K562 (cell line): ENCODE measurements at regions not wholly inside any gene's neighbourhood (a gene's known extent, or its start where the extent isn't known, plus 50 kb on each side); places are given as distances from the start of the nearest gene placed in this dataset.

Experiments used
- ATAC-seq: fragments of 200-7000 bp; cut with Tn5 transposase; 3 replicates; pipeline ENCODE4 v1.9.1; 2020; ENCODE audit warnings: moderate library complexity
- BruUV-seq: library from RNA; stranded (reverse); fragments of 400-500 nt; replicated peaks from 2 replicates; lab custom pipeline; 2021; lab: Mats Ljungman, UMichigan
- CTCF ChIA-PET: fragments of 300-600 bp; formaldehyde crosslinking; extraction: SDS; loops from one replicate; lab custom pipeline; 2021; ENCODE audit warnings: low intra/inter-chr PET ratio; lab: Yijun Ruan, JAX
- POLR2A ChIA-PET: fragments of 300-600, 350-650 bp; sonication (Branson Sonifier 250); formaldehyde crosslinking; extraction: SDS; loops from one replicate; lab custom pipeline; 2021; ENCODE audit warnings: antibody characterized with exemption, inconsistent platforms; lab: Yijun Ruan, JAX
- DNase-seq, 4 experiments: peaks; one replicate each; pipeline versions ENCODE4 v3.0.0 to v3.0.0-alpha.2; 2011 to 2018; ENCODE audit warnings: low spot score in 3 of 4, mixed read lengths in 3 of 4; ENCODE audit errors: extremely low read depth in 1 of 4
- FAIRE-seq: peaks from 2 replicates; lab custom pipeline; 2011; peaks lifted over from hg19 to GRCh38; lab: Jason Lieb, UNC
- H2AFZ ChIP-seq: 2 replicates; pipeline ENCODE4 v1.6.0; 2011; ENCODE audit warnings: low read depth, low read length, control low read depth, inconsistent platforms
- H3K27ac ChIP-seq: fragments of 200-600 bp; 3 replicates; pipeline ENCODE4 v1.8.0; 2011; ENCODE audit warnings: low read depth, mild to moderate bottlenecking, control low read depth, inconsistent platforms, low read length, moderate library complexity, mixed read lengths; ENCODE audit errors: extremely low read depth
- H3K27me3 ChIP-seq, 2 experiments: fragments of 300-600 bp in 1 of 2; 2 replicates in 1 of 2; 3 replicates in 1 of 2; pipeline versions ENCODE4 v1.6.0 to v1.8.0; 2011; ENCODE audit warnings: inconsistent platforms in 2 of 2, low read length in 2 of 2, mild to moderate bottlenecking in 1 of 2, mixed read lengths in 1 of 2, moderate library complexity in 1 of 2; ENCODE audit not compliant: control insufficient read depth in 2 of 2, insufficient read depth in 2 of 2
- H3K36me3 ChIP-seq: fragments of 300-600 bp; 3 replicates; pipeline ENCODE4 v1.8.0; 2011; ENCODE audit warnings: mild to moderate bottlenecking, low read length, inconsistent platforms; ENCODE audit not compliant: control insufficient read depth, insufficient read depth
- H3K4me1 ChIP-seq, 2 experiments: fragments of 200-600 bp in 1 of 2; replicated peaks in 1 of 2; 2 replicates in 1 of 2; 3 replicates in 1 of 2; pipeline versions ENCODE4 v1.5.1 to v1.8.0; 2011; ENCODE audit warnings: inconsistent platforms in 2 of 2, low read length in 2 of 2, mild to moderate bottlenecking in 1 of 2, mixed read lengths in 1 of 2, moderate library complexity in 1 of 2; ENCODE audit not compliant: control insufficient read depth in 2 of 2, insufficient read depth in 2 of 2
- H3K4me2 ChIP-seq: 2 replicates; pipeline ENCODE4 v1.6.1; 2011; ENCODE audit warnings: low read length, control low read depth, inconsistent platforms, mixed read lengths; ENCODE audit not compliant: insufficient read depth
- H3K4me3 ChIP-seq: fragments of 200-600 bp; sonication (generic), shearing (Covaris generic); 2 replicates; pipeline ENCODE4 v1.5.1; 2016; ENCODE audit warnings: control low read depth, inconsistent platforms
- H3K79me2 ChIP-seq: fragments of 200-600 bp; 3 replicates; pipeline ENCODE4 v1.8.0; 2011; ENCODE audit warnings: low read length, inconsistent platforms; ENCODE audit not compliant: control insufficient read depth, insufficient read depth
- H3K9ac ChIP-seq, 2 experiments: 2 replicates each; pipeline versions ENCODE4 v1.6.0 to v1.6.1; 2011; ENCODE audit warnings: low read depth in 2 of 2, low read length in 2 of 2, control low read depth in 1 of 2, inconsistent platforms in 1 of 2, mild to moderate bottlenecking in 1 of 2, mixed read lengths in 1 of 2; ENCODE audit not compliant: insufficient read depth in 1 of 2
- H3K9me1 ChIP-seq: one replicate; pipeline ENCODE4 v1.6.0; 2011; ENCODE audit warnings: inconsistent platforms, mild to moderate bottlenecking, low read length, moderate library complexity; ENCODE audit not compliant: control insufficient read depth, insufficient read depth
- H3K9me3 ChIP-seq: replicated peaks from 2 replicates; pipeline ENCODE4 v1.5.1; 2011; ENCODE audit warnings: low read depth, low read length, inconsistent platforms; ENCODE audit not compliant: control insufficient read depth, insufficient read depth
- H4K20me1 ChIP-seq: replicated peaks from 2 replicates; pipeline ENCODE4 v1.6.1; 2011; ENCODE audit warnings: low read length, inconsistent platforms, mixed read lengths; ENCODE audit not compliant: control insufficient read depth, insufficient read depth
- ARID1B ChIP-seq: fragments of 450-650 bp; IDR thresholded peaks from 2 replicates; pipeline ENCODE4 v1.6.1; 2016; ENCODE audit warnings: antibody characterized with exemption, mild to moderate bottlenecking, inconsistent platforms
- FOSL1 ChIP-seq: fragments of 200-800 bp; sonication (Bioruptor generic); conservative IDR thresholded peaks from 2 replicates; pipeline ENCODE4 v1.6.1; 2016; ENCODE audit warnings: missing genetic modification characterization, missing compliant biosample characterization
- MCM2 ChIP-seq: fragments of 450-650 bp; IDR thresholded peaks from 2 replicates; pipeline ENCODE4 v1.6.1; 2017; ENCODE audit warnings: low read depth, mild to moderate bottlenecking
- NBN ChIP-seq: fragments of 450-650 bp; IDR thresholded peaks from 2 replicates; pipeline ENCODE4 v1.6.1; 2016; ENCODE audit warnings: low read depth, mild to moderate bottlenecking
- POLR2AphosphoS2 ChIP-seq: IDR thresholded peaks from 2 replicates; pipeline ENCODE4 v1.6.1; 2012; ENCODE audit warnings: low read length, improper control_type of control experiment
- PRPF4 ChIP-seq: fragments of 200-400 bp; formaldehyde crosslinking; IDR thresholded peaks from one replicate; pipeline ENCODE4 v1.6.1; 2017; ENCODE audit warnings: low read length, low read depth, mild to moderate bottlenecking; ENCODE audit not compliant: insufficient read depth, poor library complexity, severe bottlenecking
- SRSF7 ChIP-seq: fragments of 200-400 bp; formaldehyde crosslinking; optimal IDR thresholded peaks from 2 replicates; pipeline ENCODE3; 2017; ENCODE audit warnings: mild to moderate bottlenecking, low read depth, low read length
- ZFP36 ChIP-seq: fragments of 150-350 bp; IDR thresholded peaks from 2 replicates; pipeline ENCODE4 v1.6.1; 2018; ENCODE audit warnings: low read length, low read depth; ENCODE audit not compliant: partially characterized antibody
- ZNF174 ChIP-seq: fragments of 250-450 bp; sonication (Bioruptor Pico); IDR thresholded peaks from 2 replicates; pipeline ENCODE4 v1.4.0; 2020; ENCODE audit warnings: mild to moderate bottlenecking
- ZNF75A ChIP-seq: fragments of 450-650 bp; formaldehyde crosslinking; IDR thresholded peaks from 2 replicates; pipeline ENCODE4 v1.4.0; 2020; ENCODE audit warnings: mild to moderate bottlenecking
- WGBS: fragments of 100-300 bp; shearing (Covaris generic); methylation state at CpG from one replicate; pipeline ENCODE4 v1.1.6; 2016; ENCODE audit warnings: low coverage, mixed read lengths; ENCODE audit not compliant: insufficient coverage; ENCODE audit errors: missing lambda C conversion rate; 5-methylcytosine and 5-hydroxymethylcytosine counted together
- in situ Hi-C: fragments of 300-500 bp; cut with MboI; formaldehyde crosslinking; loops from 4 replicates; pipeline ENCODE4 v1.15.0; 2018; ENCODE audit warnings: inconsistent platforms, mixed read lengths
- intact Hi-C: fragments of 100-400 bp; cut with micrococcal nuclease; formaldehyde crosslinking; loops from 2 replicates; pipeline ENCODE4 v1.14.2; 2022
- TF ChIP-seq, protein P1 (sequence below): conservative IDR thresholded peaks from 2 replicates; pipeline ENCODE4 v1.6.1; 2011; ENCODE audit warnings: low read depth, mild to moderate bottlenecking, low read length; ENCODE audit not compliant: control insufficient read depth

DNA sequence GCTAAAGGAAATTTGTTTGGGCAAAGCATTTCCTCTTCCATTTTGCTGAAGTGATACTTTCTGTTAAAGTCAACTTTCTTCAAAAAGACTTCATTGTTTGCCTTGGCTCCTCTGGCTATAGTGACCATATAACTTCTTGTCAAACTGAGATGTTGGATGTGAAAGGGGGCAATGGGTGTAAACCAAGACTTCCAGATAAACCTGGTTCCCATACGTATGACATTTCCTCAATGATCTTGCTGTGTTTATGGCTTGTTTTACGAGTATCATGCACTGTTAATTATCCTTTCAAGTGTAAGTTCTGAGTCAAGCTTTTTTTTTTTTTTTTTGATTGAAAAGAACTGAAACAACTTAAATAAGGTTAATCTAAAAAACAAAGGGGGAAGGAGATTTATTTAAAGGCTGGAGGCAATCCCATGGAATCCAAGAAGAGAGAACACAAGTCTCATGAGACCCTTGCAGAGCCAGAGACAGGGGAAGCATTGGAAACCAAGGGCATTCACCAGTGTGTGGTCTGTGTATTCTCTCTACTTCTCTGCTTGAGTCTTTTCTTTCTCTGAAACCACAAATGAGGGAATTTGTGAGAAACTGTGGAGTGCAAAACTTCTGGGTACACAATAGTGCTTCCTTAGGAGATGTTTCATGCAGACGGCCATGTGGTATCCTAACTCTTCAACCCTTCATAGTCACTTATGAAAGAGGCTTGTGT lies 335.3 kb downstream of the RAB3C start:
- Histone ChIP-seq H3K4me2 (no peak overlapping the region), H3K9me1 (no peaks in the 10 kb centered on the region), H3K27me3 (no peaks in the 10 kb centered on the region), H4K20me1 (no peaks in the 10 kb centered on the region), H2AFZ (no peak overlapping the region), H3K4me1 (no peaks in the 10 kb centered on the region), H3K9me3 (no peaks in the 10 kb centered on the region), H3K36me3 (no peaks in the 10 kb centered on the region), H3K4me3 (no peak overlapping the region), H3K9ac (no peak overlapping the region), H3K79me2 (no peaks in the 10 kb centered on the region), H3K27ac (no peak overlapping the region)
- no peak for FAIRE-seq
- DNase-seq = no peak
- ChIA-PET CTCF (interaction anchor here (0.7 kb wide), 1 partner anchor 37 kb away, joined by 6 read pairs; no protein-coding TSS in a partner anchor), POLR2A (no interaction called here)
- no peak for ATAC-seq
- intact Hi-C loops (no loop called here), in situ Hi-C loops (no loop called here)
- WGBS = 2% methylated on average over 3 of the region's 3 CpGs
- no peak for TF ChIP-seq ZFP36
- TF ChIP-seq POLR2AphosphoS2 = no peak
- TF ChIP-seq ZNF75A (CRISPR knock-in tag) = no peak
- TF ChIP-seq, protein P1, sequence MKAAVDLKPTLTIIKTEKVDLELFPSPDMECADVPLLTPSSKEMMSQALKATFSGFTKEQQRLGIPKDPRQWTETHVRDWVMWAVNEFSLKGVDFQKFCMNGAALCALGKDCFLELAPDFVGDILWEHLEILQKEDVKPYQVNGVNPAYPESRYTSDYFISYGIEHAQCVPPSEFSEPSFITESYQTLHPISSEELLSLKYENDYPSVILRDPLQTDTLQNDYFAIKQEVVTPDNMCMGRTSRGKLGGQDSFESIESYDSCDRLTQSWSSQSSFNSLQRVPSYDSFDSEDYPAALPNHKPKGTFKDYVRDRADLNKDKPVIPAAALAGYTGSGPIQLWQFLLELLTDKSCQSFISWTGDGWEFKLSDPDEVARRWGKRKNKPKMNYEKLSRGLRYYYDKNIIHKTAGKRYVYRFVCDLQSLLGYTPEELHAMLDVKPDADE = no peak
- no peak for TF ChIP-seq NBN
- TF ChIP-seq FOSL1 (tag) = no peak
- no peak for TF ChIP-seq ARID1B
- TF ChIP-seq PRPF4 = no peak
- TF ChIP-seq ZNF174 (CRISPR knock-in tag) = no peak
- no peak for TF ChIP-seq SRSF7
- TF ChIP-seq MCM2 = no peak
- BruUV-seq = no TSS peak
